Endodermal cell (in vitro differentiated cells): ENCODE measurements at regions not wholly inside any gene's neighbourhood (a gene's known extent, or its start where the extent isn't known, plus 50 kb on each side); places are given as distances from the start of the nearest gene placed in this dataset.

Experiments used
- DNase-seq: peaks from one replicate; pipeline ENCODE4 v3.0.0-alpha.2; 2017
- H3K27ac ChIP-seq: 2 replicates; pipeline ENCODE4 v1.5.1; 2013; ENCODE audit warnings: mild to moderate bottlenecking, low read depth, low read length, moderate library complexity
- H3K27me3 ChIP-seq: 2 replicates; pipeline ENCODE4 v1.6.1; 2013; ENCODE audit warnings: mild to moderate bottlenecking, low read length, moderate library complexity; ENCODE audit not compliant: insufficient read depth, control insufficient read depth, poor library complexity, severe bottlenecking
- H3K36me3 ChIP-seq: 2 replicates; pipeline ENCODE4 v1.7.0; 2013; ENCODE audit warnings: mild to moderate bottlenecking, low read length, moderate library complexity; ENCODE audit not compliant: control insufficient read depth, insufficient read depth
- H3K4me1 ChIP-seq: one replicate; pipeline ENCODE4 v1.7.0; 2013; ENCODE audit warnings: low read length; ENCODE audit not compliant: control insufficient read depth, insufficient read depth
- H3K4me3 ChIP-seq: 2 replicates; pipeline ENCODE4 v1.5.1; 2013; ENCODE audit warnings: mild to moderate bottlenecking, low read length, moderate library complexity
- H3K9ac ChIP-seq: 2 replicates; pipeline ENCODE4 v1.6.1; 2013; ENCODE audit warnings: mild to moderate bottlenecking, low read length, moderate library complexity; ENCODE audit not compliant: poor library complexity, severe bottlenecking; ENCODE audit errors: extremely low read depth
- H3K9me3 ChIP-seq: 2 replicates; pipeline ENCODE4 v1.6.1; 2013; ENCODE audit warnings: mild to moderate bottlenecking, low read length, moderate library complexity; ENCODE audit not compliant: control insufficient read depth
- H3K27ac Mint-ChIP-seq: 2 replicates; pipeline ENCODE4 v1.8.0; 2020; ENCODE audit warnings: mixed read lengths
- H3K27me3 Mint-ChIP-seq: 2 replicates; pipeline ENCODE4 v1.8.0; 2021; ENCODE audit warnings: mild to moderate bottlenecking, mixed read lengths; ENCODE audit not compliant: insufficient read depth
- H3K36me3 Mint-ChIP-seq: 2 replicates; pipeline ENCODE4 v1.8.0; 2020; ENCODE audit warnings: low read depth, mixed read lengths
- H3K4me1 Mint-ChIP-seq: 2 replicates; pipeline ENCODE4 v1.8.0; 2020; ENCODE audit warnings: mixed read lengths
- H3K4me3 Mint-ChIP-seq: 2 replicates; pipeline ENCODE4 v1.8.0; 2020; ENCODE audit warnings: mild to moderate bottlenecking, moderate library complexity, mixed read lengths
- H3K9me3 Mint-ChIP-seq: 2 replicates; pipeline ENCODE4 v1.8.0; 2020; ENCODE audit warnings: mild to moderate bottlenecking, mixed read lengths
- CTCF ChIP-seq: fragments of 200-600 bp; sonication (generic); conservative IDR thresholded peaks from 2 replicates; pipeline ENCODE4 v1.5.0; 2021; ENCODE audit warnings: antibody characterized with exemption, mild to moderate bottlenecking
- WGBS, 2 experiments: methylation state at CpG; one replicate each; pipeline versions ENCODE4 v1.1.5 to v1.1.7; 2013; ENCODE audit warnings: missing lambda C conversion rate in 2 of 2, mixed read lengths in 1 of 2; ENCODE audit not compliant: insufficient coverage in 1 of 2, insufficient read length in 1 of 2; 5-methylcytosine and 5-hydroxymethylcytosine counted together

- WGBS, 2 experiments = 89% methylated on average over 1 of the region's 1 CpG; no CpG with 5 or more reads in 1 of the 2 experiments
Observed at GRCh38 chr10:10149899-10150298, 867.8 kb upstream of the CELF2 start.

GRCh38 chr10:10156917-10157600 lies 860.6 kb upstream of the CELF2 start:
- no peaks in the 10 kb centered on the region for H3K27me3 ChIP-seq
- no peaks in the 10 kb centered on the region for H3K36me3 ChIP-seq
- WGBS, 2 experiments = 90 to 96% methylated on average over 7 of the region's 7 CpGs
- no peak overlapping the region for H3K9ac ChIP-seq
- H3K4me3 ChIP-seq = no peak overlapping the region
- H3K4me1 ChIP-seq = no peaks in the 10 kb centered on the region
- H3K27me3 Mint-ChIP-seq = peaks cover 3% of the 10 kb centered on the region
- no peak overlapping the region for H3K27ac ChIP-seq
- H3K4me3 Mint-ChIP-seq = no peak overlapping the region
- peaks cover 38% of the 10 kb centered on the region for H3K9me3 ChIP-seq
- no peak for DNase-seq
- no peaks in the 10 kb centered on the region for H3K36me3 Mint-ChIP-seq
- H3K4me1 Mint-ChIP-seq = no peaks in the 10 kb centered on the region
- H3K27ac Mint-ChIP-seq = no peak overlapping the region
- TF ChIP-seq CTCF = no peak
- H3K9me3 Mint-ChIP-seq = peaks cover 33% of the 10 kb centered on the region

More at GRCh38 chr10:10149899-10150298, 867.8 kb upstream of the CELF2 start:
- Mint-ChIP-seq H3K4me1 (no peaks in the 10 kb centered on the region), H3K36me3 (no peaks in the 10 kb centered on the region), H3K27ac (no peak overlapping the region), H3K9me3 (no peaks in the 10 kb centered on the region), H3K27me3 (no peaks in the 10 kb centered on the region), H3K4me3 (no peak overlapping the region)
- no peaks in the 10 kb centered on the region for H3K27me3 ChIP-seq
- no peaks in the 10 kb centered on the region for H3K9me3 ChIP-seq
- TF ChIP-seq CTCF = no peak
- H3K36me3 ChIP-seq = no peaks in the 10 kb centered on the region
- no peak for DNase-seq
- no peak overlapping the region for H3K27ac ChIP-seq
- H3K4me3 ChIP-seq = no peak overlapping the region
- no peaks in the 10 kb centered on the region for H3K4me1 ChIP-seq
- no peak overlapping the region for H3K9ac ChIP-seq

GRCh38 chr10:10160821-10161312 lies 856.8 kb upstream of the CELF2 start:
- H3K27me3 Mint-ChIP-seq = peaks cover 3% of the 10 kb centered on the region
- Histone ChIP-seq H3K36me3 (no peaks in the 10 kb centered on the region), H3K9ac (no peak overlapping the region), H3K9me3 (peaks cover 51% of the 10 kb centered on the region), H3K4me3 (no peak overlapping the region), H3K4me1 (no peaks in the 10 kb centered on the region), H3K27ac (no peak overlapping the region), H3K27me3 (no peaks in the 10 kb centered on the region)
- H3K4me3 Mint-ChIP-seq = no peak overlapping the region
- no peaks in the 10 kb centered on the region for H3K4me1 Mint-ChIP-seq
- H3K27ac Mint-ChIP-seq = no peak overlapping the region
- H3K9me3 Mint-ChIP-seq = peaks cover 48% of the 10 kb centered on the region
- peaks cover 1% of the 10 kb centered on the region for H3K36me3 Mint-ChIP-seq
- DNase-seq = no peak
- WGBS, 2 experiments = 90 to 92% methylated on average over 16 to 27 of the region's 27 CpGs
- no peak for TF ChIP-seq CTCF
